HuH-7 (cell line): ENCODE measurements at regions not wholly inside any gene's neighbourhood (a gene's known extent, or its start where the extent isn't known, plus 50 kb on each side); places are given as distances from the start of the nearest gene placed in this dataset.
"Not testable (repeated sequence)": the region's sequence is repeated elsewhere in the genome, so short reads cannot be mapped to it uniquely, and the experiment has no call there.

Experiments used
- DNase-seq: peaks from one replicate; pipeline ENCODE4 v3.0.0; 2011; ENCODE audit warnings: low spot score

DNA sequence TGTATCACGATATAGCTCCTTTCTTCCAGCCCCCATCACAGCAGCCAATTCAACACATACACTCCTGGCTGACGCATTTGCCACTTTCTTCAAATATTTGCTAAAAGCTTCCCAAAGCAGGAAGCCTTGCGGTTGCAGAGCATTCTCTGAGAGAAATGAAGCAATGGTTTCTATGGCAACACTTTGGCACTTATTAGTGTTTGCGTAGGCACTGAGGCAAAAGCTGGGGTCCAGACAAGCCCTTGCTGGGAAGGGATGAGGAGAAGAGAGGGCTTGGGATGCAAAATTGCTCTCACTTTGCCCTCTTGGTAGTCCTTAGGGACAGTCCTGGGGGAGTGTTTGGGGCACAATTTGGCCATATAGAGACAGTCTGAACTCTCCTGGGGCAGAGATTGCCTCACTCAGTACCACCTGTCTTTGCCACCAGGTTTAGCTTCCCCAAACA, 55.0 kb upstream of the PAK3 start:
- no peak for DNase-seq

DNA sequence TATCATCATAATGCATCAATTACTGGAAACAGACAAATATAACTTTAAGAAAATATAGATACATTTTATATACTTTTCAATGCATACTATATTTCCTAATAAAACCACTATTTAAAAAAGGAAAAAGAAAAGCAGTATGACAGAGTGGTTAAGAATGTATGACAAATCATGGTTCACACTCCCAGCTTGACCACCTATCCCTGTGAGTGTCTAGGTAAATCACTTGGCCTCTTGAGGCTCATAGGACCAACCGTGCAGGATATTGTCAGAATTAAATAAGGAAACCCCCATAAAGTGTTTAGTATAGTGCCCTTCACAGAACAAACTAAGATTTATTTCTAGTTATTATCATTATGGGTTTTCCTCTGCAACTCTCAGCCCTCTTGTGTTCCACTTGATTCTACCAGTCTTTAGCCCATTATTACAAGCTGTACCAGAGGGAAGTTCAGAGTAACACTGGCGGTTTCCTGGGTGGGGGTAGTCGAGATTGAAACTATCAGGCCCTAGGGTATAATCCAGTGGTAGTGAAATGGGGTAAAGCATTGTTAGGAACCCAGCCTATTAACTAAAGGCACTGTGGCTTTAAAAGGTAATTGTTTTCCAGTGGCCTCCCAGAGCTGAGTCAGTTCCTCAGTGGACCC, 55.5 kb upstream of the PAK3 start:
- DNase-seq: no peak

DNA sequence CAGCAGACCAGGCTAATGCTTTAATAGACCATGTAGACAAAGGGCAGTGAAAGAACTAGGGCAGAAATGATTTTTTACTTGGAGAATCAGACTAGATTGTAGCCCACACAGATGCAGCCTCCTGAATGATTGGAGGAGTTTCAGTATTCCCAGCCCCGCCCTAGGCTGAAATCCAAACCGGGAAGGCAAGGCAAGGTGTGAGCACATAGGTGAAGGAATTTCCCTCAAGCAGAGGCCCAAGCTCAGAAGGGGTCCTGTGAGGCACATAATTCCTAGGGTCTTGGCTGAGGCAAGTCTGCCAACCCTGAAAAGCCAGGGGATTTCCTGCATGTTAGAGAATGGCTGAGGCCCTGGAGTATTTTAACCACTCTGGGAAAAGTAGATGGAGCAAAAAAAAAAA, 56.4 kb upstream of the PAK3 start:
- DNase-seq: no peak

DNA sequence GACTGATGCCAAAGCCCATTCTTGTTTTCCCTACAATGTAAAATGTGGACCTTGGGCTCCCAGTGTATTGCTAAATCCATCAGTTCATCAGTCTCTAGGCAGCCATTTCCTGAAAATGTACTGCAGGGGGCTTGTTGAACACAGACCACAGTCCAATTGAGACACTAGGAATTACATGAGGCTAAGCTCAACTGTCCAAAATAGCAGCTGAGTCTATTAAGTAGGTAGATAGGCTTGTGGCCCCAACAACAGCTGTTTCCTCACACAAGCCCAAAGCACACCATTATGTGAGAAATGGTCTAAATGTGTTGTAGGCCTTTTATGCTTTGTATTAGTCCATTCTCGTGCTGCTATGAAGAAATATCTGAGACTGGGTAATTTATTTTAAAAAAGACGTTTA, 60.0 kb upstream of the PAK3 start:
- DNase-seq: no peak

DNA sequence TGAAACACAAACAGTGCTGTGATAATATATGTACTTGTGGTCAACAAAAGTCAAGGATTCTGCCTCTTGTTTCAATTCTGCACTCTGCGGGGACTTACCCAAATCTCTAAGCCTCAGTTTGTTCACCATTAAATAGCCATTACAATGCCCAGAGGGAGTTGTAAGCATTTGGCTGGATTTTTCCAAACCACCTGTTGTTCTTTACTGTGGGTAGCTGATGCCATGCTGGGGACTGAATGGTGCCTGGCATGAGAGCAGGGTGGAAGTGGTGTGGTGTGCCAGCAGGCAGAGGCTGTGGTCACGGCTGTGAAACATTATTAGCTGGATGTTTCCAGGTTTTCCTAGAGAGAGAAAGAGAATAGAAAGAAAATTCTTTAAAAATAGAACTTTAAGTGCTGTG, 60.7 kb upstream of the PAK3 start:
- no peak for DNase-seq

DNA sequence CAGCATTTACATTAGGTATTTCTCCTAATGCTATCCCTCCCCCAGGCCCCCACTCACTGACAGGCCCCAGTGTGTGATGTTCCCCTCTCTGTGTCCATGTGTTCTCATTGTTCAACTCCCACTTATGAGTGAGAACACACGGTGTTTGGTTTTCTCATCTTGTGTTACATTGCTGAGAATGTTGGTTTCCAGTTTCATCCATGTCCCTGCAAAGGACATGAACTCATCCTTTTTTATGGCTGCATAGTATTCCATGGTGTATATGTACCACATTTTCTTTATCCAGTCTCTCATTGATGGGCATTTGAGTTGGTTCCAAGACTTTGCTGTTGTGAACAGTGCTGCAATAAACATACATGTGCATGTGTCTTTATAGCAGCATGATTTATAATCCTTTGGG, 73.0 kb upstream of the PAK3 start:
- not testable (repeated sequence) for DNase-seq

DNA sequence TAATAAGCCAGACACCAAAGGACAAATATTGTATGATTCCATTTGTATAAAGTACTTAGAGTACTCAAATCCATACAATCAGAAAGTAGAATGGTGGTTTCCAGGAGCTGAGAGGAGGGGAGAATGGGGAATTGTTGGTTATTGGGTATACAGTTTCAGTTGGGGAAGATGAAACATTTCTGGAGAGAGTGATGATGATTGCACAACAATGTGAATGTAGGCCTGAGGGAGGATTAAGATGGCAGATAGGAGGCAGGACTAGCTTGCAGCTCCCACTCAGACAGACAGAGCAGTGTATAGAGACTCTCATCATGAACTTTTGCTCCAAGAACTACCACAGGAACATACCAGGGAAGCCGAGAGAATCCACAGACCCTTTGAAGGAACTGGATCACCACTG, 75.7 kb upstream of the PAK3 start:
- no peak for DNase-seq

DNA sequence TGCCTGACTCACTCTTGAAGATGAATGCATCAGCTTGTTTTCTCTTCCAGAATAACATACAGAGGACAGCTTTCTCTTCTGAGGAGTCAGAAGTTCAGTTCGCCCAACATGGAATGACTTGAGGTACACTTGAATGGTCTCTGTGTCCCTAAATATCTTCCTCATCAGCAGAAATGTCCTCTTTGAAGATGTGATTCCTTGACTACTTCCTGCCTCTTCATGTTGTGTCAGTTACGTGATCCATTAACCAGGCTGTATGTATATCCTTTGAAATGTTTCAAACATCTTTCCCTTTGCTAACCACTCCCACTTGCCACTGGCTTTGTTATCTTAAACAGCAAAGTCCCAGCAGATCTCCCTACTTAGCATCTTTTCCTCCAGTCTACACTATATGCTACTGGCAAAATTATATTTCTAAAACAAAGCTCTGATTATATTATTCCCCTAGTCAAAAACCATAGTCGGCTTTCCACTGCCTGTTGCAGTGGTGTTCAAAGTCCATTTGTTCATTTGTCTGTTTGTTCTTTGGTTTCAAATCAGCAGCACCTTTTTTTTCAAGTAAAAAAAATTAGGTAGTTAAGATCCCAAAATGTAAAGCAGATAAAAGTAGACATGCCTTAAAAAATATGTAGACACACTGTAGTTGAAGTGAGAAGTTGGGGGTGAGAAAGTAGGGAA, 82.1 kb upstream of the PAK3 start:
- DNase-seq: no peak

DNA sequence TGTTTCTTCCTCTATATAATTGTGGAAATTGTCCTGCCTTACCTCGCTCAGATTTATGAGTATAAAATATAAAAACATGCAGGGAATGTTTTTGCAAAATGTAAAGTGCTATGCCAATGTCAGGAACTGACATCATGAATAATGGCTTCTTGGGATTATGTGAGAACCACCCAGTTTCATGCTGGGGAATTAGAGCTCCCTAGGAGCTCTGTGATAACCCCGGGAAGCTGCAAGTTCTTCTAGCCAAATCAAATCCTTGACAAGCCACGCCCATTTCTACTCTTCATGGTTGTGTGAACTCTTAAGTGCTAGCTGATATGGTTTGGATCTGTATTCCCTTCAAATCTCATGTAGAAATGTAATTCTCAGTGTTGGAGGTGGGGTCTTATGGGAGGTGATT, 85.9 kb upstream of the PAK3 start:
- DNase-seq: no peak

DNA sequence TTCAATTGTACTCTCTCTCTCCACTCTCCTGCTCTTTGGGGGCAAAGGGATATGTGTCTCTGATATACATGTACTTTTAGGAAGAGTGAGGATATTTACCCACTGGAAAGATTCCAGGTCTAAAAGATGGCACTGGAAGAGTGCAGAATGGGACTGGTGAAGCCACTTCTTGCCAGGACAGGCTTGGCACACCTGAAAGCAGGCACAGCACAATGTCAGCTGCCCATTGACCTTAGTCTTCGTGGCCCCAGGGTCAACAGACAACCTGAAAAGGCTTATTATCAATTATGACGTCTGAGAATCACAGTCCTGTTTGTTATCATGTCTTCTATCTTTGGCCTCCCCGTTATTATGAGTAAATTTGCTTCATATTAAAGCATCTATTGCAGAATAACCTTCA, 86.7 kb upstream of the PAK3 start:
- DNase-seq: no peak

DNA sequence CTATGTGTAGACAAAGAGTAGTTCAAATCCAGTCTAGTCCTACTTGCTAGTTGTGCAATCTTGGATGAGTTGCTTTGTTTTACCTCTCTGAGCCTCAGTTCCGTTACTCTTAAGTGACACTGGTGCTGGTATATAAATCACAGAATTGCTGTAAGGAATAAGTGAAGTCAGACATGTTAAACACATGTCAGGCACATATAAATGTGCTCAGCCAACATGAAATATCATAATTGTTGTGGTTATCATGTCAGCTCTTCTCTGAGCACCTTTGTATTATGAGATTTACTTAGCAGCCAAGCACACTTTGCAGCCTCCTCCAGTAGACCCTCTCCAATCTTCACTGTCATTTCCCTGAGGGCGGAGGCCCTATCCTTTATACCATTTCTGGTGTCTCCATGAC, 87.9 kb upstream of the PAK3 start:
- no peak for DNase-seq

DNA sequence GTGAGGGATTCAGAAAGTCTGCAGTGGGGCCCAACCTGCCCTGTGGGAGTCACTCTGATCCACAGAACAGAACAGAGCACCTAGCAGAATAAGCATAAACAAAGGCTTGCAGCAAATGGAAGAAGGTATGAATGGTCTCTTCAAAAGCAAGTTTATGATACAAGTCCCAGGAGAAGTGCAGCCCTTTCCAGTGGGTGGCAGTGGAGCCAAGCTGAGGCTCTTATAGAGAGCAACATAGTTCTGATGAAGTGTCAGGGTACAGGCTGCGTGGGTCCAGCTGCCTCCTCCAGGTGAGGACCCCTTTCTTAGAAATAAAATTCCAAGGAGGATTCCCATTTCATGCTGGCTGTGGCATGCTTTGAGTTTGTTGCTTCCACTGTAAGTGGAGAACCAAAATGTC, 88.8 kb upstream of the PAK3 start:
- DNase-seq: no peak

DNA sequence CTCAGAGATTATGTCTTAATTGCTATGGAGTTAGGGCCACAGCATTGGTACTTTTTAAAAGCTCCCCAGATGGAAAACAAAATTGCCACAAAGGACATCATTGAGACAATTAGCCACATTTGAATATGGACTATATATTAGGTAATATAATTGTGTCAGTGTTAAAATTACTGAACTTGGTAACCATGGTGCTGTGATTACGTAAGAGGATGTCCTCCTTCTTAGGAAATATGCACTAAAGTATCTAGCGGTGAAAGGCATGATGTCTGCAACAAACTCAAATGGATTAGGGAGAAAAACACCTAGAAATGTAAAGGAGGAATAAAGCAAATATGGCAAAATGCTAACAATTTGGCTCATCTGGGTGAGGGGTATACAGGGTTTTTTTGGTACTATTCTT, 89.9 kb upstream of the PAK3 start:
- no peak for DNase-seq

DNA sequence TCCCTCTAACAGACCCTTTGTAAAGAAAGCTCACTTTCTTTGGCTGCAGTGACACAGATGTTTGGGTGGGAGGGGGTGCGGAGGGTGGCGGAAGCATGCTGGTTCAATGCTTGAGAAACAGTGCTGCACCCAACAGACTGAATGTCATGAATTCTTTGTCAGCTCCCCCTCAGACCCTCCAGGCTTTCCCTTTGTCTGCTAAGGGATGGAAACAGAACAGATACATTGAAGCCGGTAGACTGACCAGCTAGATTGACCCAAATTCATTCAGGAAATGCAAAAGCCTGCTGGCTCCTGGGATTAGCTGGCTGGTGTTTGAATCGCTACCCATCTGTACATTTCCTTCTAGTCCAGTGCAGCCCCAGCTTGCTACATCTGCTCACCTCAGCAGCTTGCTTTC, 90.8 kb upstream of the PAK3 start:
- no peak for DNase-seq

DNA sequence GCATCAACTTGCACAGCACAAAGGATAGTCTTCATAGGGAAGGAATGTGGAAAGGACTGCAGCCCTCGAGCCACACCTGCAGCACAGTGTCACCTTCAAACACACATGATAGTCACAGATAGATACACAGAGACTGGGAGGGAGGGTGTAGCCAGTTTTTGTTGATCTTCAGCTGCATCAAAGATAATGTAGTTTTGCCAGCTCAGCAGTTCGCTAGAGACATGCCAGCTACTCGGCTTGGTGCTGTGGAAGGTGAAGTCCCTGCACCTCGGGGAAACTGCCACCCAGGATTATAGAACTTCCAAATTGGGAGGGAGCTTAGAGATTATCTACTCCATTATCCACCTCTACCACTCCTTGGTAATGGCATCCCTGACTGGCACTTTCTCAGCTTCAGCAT, 92.9 kb upstream of the PAK3 start:
- DNase-seq: no peak

DNA sequence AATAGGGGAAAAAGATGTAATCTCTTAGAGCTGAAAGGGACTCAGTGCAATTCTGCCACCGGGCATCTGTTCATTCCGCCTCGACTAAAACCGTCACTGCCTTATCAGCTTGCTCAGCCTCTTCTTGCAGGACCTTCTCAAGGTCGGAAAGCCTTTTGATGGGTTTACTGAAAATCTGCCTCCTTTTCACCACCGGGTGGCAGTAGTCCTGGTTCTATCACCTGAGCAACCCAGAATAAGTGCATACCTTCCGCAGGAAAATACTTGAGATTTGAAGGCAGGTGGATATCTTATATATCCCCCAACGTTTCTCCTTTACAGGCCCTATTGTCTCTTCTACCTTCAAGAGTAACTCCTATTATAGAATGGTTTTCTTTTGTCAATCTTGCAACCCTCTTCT, 103.4 kb upstream of the PAK3 start:
- DNase-seq: peak; percentile 19

DNA sequence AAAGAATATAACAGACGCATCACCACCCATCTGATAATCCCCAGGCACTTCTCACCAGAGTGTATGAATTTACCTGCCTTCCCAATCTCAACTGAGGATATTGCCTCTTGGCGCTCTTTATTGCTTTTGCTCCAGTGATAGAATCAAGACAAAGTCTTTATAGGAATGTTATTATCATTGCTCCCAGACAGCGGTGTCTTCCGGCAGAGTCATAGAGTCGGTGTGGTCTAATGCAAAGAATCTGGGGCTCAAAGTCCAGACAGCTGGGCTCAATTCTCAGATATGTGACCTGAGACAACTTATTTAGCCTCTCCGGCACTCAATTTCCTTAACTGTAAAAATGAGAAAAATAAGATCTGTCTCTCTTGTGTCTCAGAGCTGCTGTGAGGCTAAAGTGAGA, 106.1 kb upstream of the PAK3 start:
- DNase-seq: no peak

DNA sequence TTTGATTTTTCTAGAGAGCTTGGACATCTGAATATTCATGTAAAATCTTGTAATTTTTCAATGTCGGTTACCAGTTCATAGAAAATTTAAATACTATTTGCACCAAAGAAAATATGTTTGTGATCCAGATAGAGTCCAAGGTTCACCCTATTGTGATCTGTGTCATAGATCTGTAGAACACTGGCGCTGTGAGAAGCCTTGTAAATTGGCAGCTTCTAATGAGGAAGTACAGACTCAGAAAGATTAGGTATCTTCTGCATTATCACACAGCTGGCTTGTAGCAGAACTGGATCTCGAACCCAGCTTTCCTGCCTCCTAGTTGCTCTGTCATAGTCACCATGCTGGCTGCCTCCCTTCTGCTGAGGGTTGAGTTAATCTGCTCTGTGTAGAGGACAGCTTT, 106.5 kb upstream of the PAK3 start:
- DNase-seq: no peak

DNA sequence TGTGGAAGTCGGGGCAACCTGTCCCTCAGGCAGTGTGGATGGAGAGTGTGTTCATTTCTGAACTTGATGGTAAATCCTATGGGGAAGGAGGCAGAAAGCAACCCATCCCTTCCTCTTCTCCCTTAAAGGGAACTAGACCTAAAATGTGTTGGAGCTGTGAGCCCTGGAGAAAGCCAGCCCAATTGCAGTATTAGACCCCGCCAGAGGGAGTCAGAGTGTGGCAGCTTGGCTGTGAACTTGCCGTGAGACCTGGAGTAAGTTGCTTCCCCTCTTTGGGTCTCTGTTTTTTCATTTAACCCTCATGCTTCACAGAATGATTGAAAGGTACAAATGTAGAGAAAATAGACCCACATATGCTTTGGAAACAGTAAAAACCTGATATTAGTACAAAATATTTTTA, 108.7 kb upstream of the PAK3 start:
- DNase-seq: no peak

DNA sequence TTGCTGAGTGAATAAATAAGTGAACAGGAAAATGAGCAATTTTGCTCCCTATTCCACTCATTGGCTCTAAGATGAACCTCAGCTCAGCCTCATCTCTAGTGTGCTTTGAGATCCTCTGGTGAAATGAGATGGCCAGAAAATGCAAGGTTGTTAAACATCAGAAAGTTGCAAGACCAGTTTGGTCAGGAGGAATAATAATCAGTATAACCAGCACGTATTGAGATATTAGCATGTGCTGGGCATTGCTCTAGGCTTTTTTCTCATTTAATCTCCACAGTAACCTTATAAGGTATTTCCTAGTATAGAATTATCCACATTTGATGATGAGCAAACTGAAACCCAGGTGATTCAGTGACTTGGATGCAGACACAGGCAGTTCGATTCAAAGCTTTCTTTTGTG, 110.5 kb upstream of the PAK3 start:
- DNase-seq: no peak

DNA sequence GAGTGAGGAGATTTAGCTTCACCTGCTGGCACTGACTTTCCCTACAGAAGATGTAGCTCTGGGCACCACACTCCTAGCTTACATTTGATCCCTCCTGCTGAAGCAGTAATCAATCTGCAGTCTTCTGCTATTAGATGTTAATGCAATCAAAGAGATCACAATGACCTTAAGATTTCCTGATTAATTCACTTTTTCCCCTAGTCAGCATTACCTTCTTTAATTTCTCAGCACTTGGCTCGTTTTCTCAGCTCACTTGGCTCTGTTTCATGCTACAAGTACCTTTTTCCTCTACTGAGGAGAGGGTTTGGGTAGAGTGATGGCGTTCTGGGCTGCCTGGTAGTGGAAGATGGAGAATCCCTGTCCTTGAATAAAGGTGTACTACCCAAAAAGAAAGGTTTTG, 113.0 kb upstream of the PAK3 start:
- no peak for DNase-seq

DNA sequence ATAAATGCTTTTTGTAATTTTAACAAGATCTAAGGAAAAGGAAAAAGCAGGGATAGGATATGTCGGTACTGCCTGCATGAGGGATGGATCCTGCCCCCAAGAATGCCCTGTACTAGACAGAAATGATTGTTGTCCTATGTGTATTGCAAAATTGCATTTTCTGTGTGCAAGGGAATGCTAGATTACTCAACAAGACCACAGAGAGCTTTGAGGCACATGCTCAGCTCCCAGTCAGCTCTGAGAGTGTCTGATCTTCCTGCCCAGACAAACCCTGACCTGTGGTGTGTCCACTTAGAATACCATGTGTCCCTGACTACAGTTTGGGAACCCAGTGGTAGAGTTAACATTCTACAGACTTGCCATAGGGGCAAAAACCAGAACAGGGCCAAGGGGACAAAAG, 129.2 kb upstream of the PAK3 start:
- DNase-seq: no peak

DNA sequence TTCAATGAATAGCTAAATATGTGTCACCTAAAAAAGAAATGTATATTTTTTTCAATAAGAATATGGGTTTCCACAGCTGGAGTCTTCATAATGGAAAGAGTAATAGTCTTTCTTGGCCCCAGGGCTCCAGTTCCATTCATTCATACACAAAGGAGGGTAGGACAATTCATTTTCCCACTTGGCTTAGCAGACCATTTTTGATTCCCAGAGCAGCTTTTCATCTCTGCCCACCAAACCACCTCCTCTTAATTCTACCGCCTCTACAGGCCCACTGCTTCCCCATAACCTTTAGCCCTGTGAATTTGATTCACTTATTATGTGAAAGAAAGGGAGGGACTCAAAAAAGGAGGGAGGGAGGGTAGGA, 129.9 kb upstream of the PAK3 start:
- DNase-seq: no peak

DNA sequence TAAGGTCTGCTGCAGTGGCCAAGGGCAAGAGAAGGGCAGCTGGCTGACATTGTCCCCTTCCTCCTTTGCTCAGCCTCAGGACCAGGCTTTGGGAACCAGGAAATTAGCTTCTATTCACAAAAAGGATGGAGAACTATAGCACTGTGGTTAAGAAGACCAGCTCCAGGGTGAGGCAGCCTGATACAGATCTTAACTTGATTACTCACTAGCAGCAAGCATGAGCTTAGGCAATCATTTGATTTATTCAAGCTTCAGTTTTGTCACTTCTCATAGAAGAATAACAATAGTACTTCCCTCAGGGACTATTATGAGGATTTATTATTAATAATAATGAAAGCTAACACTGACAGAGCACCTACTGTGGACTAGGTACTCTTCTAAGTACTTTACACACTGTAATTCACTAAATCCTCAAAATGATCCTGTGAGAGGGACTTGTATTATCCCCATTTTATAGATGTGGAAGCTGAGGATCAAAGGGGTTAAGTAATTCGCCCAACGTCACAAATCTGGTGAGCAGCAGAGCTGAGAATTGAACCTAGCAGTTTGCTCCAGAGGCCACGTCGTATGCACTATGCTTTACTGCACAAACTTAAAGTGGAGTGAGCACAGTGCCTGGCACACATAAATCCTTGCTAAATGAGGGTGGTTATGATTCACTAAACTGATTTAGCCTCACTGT, 130.4 kb upstream of the PAK3 start:
- DNase-seq: no peak
